Upper lobe of left lung (tissue), 6 donors: ENCODE measurements at regions not wholly inside any gene's neighbourhood (a gene's known extent, or its start where the extent isn't known, plus 50 kb on each side); places are given as distances from the start of the nearest gene placed in this dataset.

Source experiments
- ATAC-seq, 2 donors: fragments of 200-7000 bp; cut with Tn5 transposase; one replicate each; pipeline ENCODE4 v1.9.1; 2022; ENCODE audit warnings: mild to moderate bottlenecking in 2 of 2, moderate library complexity in 2 of 2; ENCODE audit not compliant: low FRiP score in 2 of 2
- DNase-seq, 2 donors: peaks; one replicate each; pipeline ENCODE4 v3.0.0-alpha.2; 2019 to 2020
- H3K27ac ChIP-seq, 4 donors: fragments of 200-600 bp; sonication (generic); one replicate each; pipeline ENCODE4 v1.5.1; 2016 to 2019
- H3K27me3 ChIP-seq, 4 donors: fragments of 200-600 bp; sonication (generic); one replicate each; pipeline ENCODE4 v1.5.1; 2017 to 2019
- H3K36me3 ChIP-seq, 4 donors: fragments of 200-600 bp; sonication (generic); one replicate each; pipeline ENCODE4 v1.5.1; 2016 to 2019
- H3K4me1 ChIP-seq, 4 donors: fragments of 200-600 bp; sonication (generic); one replicate each; pipeline ENCODE4 v1.5.1; 2018 to 2019
- H3K4me3 ChIP-seq, 4 donors: fragments of 200-600 bp; sonication (generic); one replicate each; pipeline ENCODE4 v1.5.1; 2017 to 2019; ENCODE audit warnings: mild to moderate bottlenecking in 2 of 4, moderate library complexity in 1 of 4
- H3K9me3 ChIP-seq, 4 donors: fragments of 200-600 bp; sonication (generic); one replicate each; pipeline ENCODE4 v1.5.1; 2018 to 2019
- EP300 ChIP-seq, 4 donors: sonication (generic); formaldehyde crosslinking; IDR thresholded peaks; one replicate each; pipeline ENCODE4 v1.5.1; 2017; ENCODE audit warnings: antibody characterized with exemption in 4 of 4, control low read depth in 2 of 4
- POLR2A ChIP-seq, 4 donors: fragments of 450-650 bp; IDR thresholded peaks; one replicate each; pipeline ENCODE4 v1.5.1; 2016 to 2017; ENCODE audit warnings: antibody characterized with exemption in 4 of 4, mild to moderate bottlenecking in 2 of 4
- POLR2AphosphoS5 ChIP-seq, 2 donors: sonication (generic); formaldehyde crosslinking; IDR thresholded peaks; one replicate each; pipeline ENCODE4 v1.5.1; 2017; ENCODE audit warnings: antibody characterized with exemption in 2 of 2
- WGBS, 2 donors: methylation state at CpG; one replicate each; pipeline ENCODE4 v1.1.5; 2017 to 2018; 5-methylcytosine and 5-hydroxymethylcytosine counted together
- TF ChIP-seq, protein P1 (sequence below), 6 experiments: fragments of 450-650 bp in 4 of 6; fragments of 200-600 bp in 2 of 6; sonication (generic) in 2 of 6; IDR thresholded peaks; one replicate each; pipeline ENCODE4 v1.5.1; 2016 to 2019; ENCODE audit warnings: antibody characterized with exemption in 6 of 6
- donor health status: DM: no; HTN: no; CAD: no; lungs with moderate emphysema.
- donor health status: DM: no; HTN: yes; CAD: no; lungs with severe emphysema.

GRCh38 chrX:40299641-40300046, 201.9 kb upstream of the BCOR start:
- H3K9me3 ChIP-seq: no peaks in the 10 kb centered on the region
- no peaks in the 10 kb centered on the region for H3K4me1 ChIP-seq
- no peak overlapping the region for H3K27ac ChIP-seq
- no peak overlapping the region for H3K4me3 ChIP-seq
- TF ChIP-seq, protein P1, sequence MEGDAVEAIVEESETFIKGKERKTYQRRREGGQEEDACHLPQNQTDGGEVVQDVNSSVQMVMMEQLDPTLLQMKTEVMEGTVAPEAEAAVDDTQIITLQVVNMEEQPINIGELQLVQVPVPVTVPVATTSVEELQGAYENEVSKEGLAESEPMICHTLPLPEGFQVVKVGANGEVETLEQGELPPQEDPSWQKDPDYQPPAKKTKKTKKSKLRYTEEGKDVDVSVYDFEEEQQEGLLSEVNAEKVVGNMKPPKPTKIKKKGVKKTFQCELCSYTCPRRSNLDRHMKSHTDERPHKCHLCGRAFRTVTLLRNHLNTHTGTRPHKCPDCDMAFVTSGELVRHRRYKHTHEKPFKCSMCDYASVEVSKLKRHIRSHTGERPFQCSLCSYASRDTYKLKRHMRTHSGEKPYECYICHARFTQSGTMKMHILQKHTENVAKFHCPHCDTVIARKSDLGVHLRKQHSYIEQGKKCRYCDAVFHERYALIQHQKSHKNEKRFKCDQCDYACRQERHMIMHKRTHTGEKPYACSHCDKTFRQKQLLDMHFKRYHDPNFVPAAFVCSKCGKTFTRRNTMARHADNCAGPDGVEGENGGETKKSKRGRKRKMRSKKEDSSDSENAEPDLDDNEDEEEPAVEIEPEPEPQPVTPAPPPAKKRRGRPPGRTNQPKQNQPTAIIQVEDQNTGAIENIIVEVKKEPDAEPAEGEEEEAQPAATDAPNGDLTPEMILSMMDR (IDR thresholded peaks at IDR 0.05): no peak
- no peak for TF ChIP-seq POLR2A (IDR thresholded peaks at IDR 0.05)
- no peak for TF ChIP-seq POLR2AphosphoS5 (IDR thresholded peaks at IDR 0.05)
- H3K36me3 ChIP-seq: no peaks in the 10 kb centered on the region
- H3K27me3 ChIP-seq: no peaks in the 10 kb centered on the region
- WGBS, 2 donors: 78% methylated on average over 7 to 9 of the region's 9 CpGs
- no peak for DNase-seq
- ATAC-seq: no peak

DNA sequence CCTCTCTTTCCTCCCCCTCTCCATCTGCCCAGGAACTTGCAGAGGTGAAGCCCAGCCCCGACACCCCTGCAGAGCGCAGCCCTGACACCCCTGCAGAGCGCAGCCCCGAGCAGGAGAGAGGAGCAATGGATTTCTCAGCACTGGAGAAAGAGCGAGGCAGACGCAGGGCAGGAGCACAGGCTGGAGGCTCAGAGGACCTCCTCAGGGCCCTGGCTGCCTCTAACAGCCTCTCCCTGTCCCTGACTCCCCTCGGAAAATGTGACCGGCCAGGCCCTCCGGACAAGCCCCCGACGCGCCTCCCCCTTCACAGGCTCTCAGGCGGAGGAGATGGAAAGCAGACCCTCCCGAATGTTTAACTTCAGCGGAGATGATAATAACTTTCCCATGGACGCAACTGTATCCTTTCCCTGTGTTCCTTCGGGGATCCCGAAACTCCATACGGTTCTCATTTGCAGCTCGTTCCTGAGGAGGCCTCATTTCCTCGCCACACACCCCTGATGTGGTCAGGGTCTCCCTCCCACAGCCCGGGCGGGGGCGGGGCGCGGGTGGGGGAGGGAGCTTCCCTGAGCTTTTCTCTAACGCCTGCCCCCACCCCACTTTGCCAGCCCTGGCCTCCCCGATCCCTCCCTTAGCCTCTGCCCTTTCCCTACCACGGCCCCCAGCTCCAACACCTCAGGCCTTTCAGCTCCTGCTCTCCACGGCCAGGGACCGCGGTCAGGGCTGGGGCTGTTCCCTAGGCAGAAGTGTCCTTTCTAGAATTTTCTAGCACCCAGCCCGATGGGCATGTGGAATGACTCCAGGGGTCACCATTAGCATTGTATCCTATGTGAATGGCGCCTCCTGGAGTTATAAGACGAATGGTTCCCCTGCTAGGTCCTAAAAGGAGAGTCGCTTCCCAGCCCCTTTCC, 201.1 kb upstream of the BCOR start:
- H3K27ac ChIP-seq: no peak overlapping the region
- H3K4me3 ChIP-seq: no peak overlapping the region
- 63 to 90% methylated on average over 14 to 36 of the region's 36 CpGs for WGBS, 2 donors
- H3K9me3 ChIP-seq: no peaks in the 10 kb centered on the region
- H3K4me1 ChIP-seq: no peaks in the 10 kb centered on the region
- ATAC-seq: peak in 1 of 2 donors; percentile 37
- H3K36me3 ChIP-seq: no peaks in the 10 kb centered on the region
- TF ChIP-seq POLR2A (IDR thresholded peaks at IDR 0.05) (no peak), EP300 (IDR thresholded peaks at IDR 0.05) (no peak), POLR2AphosphoS5 (IDR thresholded peaks at IDR 0.05) (no peak)
- TF ChIP-seq, protein P1 (IDR thresholded peaks at IDR 0.05): no peak
- H3K27me3 ChIP-seq: no peaks in the 10 kb centered on the region
- no peak for DNase-seq

GRCh38 chrX:40298069-40298468, 200.3 kb upstream of the BCOR start:
- TF ChIP-seq POLR2AphosphoS5 (IDR thresholded peaks at IDR 0.05) (no peak), EP300 (IDR thresholded peaks at IDR 0.05) (no peak), POLR2A (IDR thresholded peaks at IDR 0.05) (no peak)
- WGBS, 2 donors: 69 to 79% methylated on average over 7 of the region's 7 CpGs
- H3K4me3 ChIP-seq: no peak overlapping the region
- H3K27ac ChIP-seq: no peak overlapping the region
- no peaks in the 10 kb centered on the region for H3K9me3 ChIP-seq
- no peaks in the 10 kb centered on the region for H3K36me3 ChIP-seq
- DNase-seq: no peak
- no peak for ATAC-seq
- H3K27me3 ChIP-seq: no peaks in the 10 kb centered on the region
- H3K4me1 ChIP-seq: no peaks in the 10 kb centered on the region

- no peak for DNase-seq
- WGBS, 2 donors: 70 to 100% methylated on average over 1 to 2 of the region's 2 CpGs
Observed at GRCh38 chrX:40291553-40291952, 193.8 kb upstream of the BCOR start.

GRCh38 chrX:40290517-40290916, 192.8 kb upstream of the BCOR start:
- H3K9me3 ChIP-seq: peaks cover 0 to 24% (median 2%) of the 10 kb centered on the region in 4 donors
- no peak overlapping the region for H3K27ac ChIP-seq
- TF ChIP-seq POLR2AphosphoS5 (IDR thresholded peaks at IDR 0.05) (no peak), POLR2A (IDR thresholded peaks at IDR 0.05) (no peak), EP300 (IDR thresholded peaks at IDR 0.05) (no peak)
- TF ChIP-seq, protein P1 (IDR thresholded peaks at IDR 0.05): no peak
- no peaks in the 10 kb centered on the region for H3K36me3 ChIP-seq
- H3K4me3 ChIP-seq: no peak overlapping the region
- H3K27me3 ChIP-seq: no peaks in the 10 kb centered on the region
- WGBS, 2 donors: 68 to 79% methylated on average over 5 to 7 of the region's 7 CpGs
- no peak for DNase-seq
- H3K4me1 ChIP-seq: no peaks in the 10 kb centered on the region
- no peak for ATAC-seq

More at GRCh38 chrX:40291553-40291952, 193.8 kb upstream of the BCOR start:
- H3K4me3 ChIP-seq: no peak overlapping the region
- no peak overlapping the region for H3K27ac ChIP-seq
- H3K4me1 ChIP-seq: no peaks in the 10 kb centered on the region
- no peaks in the 10 kb centered on the region for H3K27me3 ChIP-seq
- H3K9me3 ChIP-seq: peaks cover 0 to 24% (median 2%) of the 10 kb centered on the region in 4 donors
- no peak for ATAC-seq
- H3K36me3 ChIP-seq: no peaks in the 10 kb centered on the region
- no peak for TF ChIP-seq EP300 (IDR thresholded peaks at IDR 0.05)
- no peak for TF ChIP-seq POLR2AphosphoS5 (IDR thresholded peaks at IDR 0.05)
- TF ChIP-seq POLR2A (IDR thresholded peaks at IDR 0.05): no peak
